Posterior cingulate gyrus (tissue), 11 donors: ENCODE measurements at regions not wholly inside any gene's neighbourhood (a gene's known extent, or its start where the extent isn't known, plus 50 kb on each side); places are given as distances from the start of the nearest gene placed in this dataset.
"Not testable (repeated sequence)": the region's sequence is repeated elsewhere in the genome, so short reads cannot be mapped to it uniquely, and the experiment has no call there.

ENCODE experiments used
- DNase-seq, 10 donors: peaks; one replicate each; pipeline versions ENCODE4 v3.0.0 to v3.0.0-alpha.2; 2020 to 2021; ENCODE audit warnings: mixed read lengths in 3 of 10
- intact Hi-C: fragments of 100-400 bp; cut with DNase I; formaldehyde crosslinking; loops from one replicate; pipeline ENCODE4 v1.15.1; 2023

- intact Hi-C loops = no loop called here
Measured at GRCh38 chr3:164927728-164928127, 150.6 kb downstream of the SI start.

GRCh38 chr3:164918905-164919304 lies 159.4 kb downstream of the SI start:
- intact Hi-C loops = no loop called here
- DNase-seq = no peak

More at GRCh38 chr3:164927728-164928127, 150.6 kb downstream of the SI start:
- peak in 2 of 10 donors; percentile 39 to 46 for DNase-seq

GRCh38 chr3:164912916-164913315 lies 165.4 kb downstream of the SI start:
- intact Hi-C loops = no loop called here
- peak in 2 of 10 donors; percentile 39 to 50 for DNase-seq

- no peak for DNase-seq
Measured at GRCh38 chr3:164903820-164904451, 174.4 kb downstream of the SI start.

GRCh38 chr3:164897342-164897741 lies 181.0 kb downstream of the SI start:
- no peak for DNase-seq
- intact Hi-C loops = no loop called here

More at GRCh38 chr3:164903820-164904451, 174.4 kb downstream of the SI start:
- intact Hi-C loops = no loop called here

- DNase-seq = no peak
- intact Hi-C loops = no loop called here
Measured at GRCh38 chr3:164890061-164890460, 188.2 kb downstream of the SI start.

- DNase-seq = no peak
- intact Hi-C loops = no loop called here
Measured at GRCh38 chr3:164883171-164883570, 195.1 kb downstream of the SI start.

- DNase-seq = peak in 7 of 10 donors; percentile 13 to 84 (median 34)
- intact Hi-C loops = no loop called here
Measured at GRCh38 chr3:164879201-164879600, 199.1 kb downstream of the SI start.

- intact Hi-C loops = no loop called here
- DNase-seq = no peak
Measured at GRCh38 chr3:164864454-164864853, 213.8 kb downstream of the SI start.

GRCh38 chr3:164852866-164853265 lies 225.4 kb downstream of the SI start:
- intact Hi-C loops = no loop called here
- no peak for DNase-seq

GRCh38 chr3:164851905-164852304 lies 226.4 kb downstream of the SI start:
- DNase-seq = no peak
- intact Hi-C loops = no loop called here

GRCh38 chr3:164851204-164851603 lies 227.1 kb downstream of the SI start:
- no peak for DNase-seq
- intact Hi-C loops = no loop called here

- intact Hi-C loops = no loop called here
- DNase-seq = no peak
Measured at GRCh38 chr3:164848923-164849322, 229.4 kb downstream of the SI start.

GRCh38 chr3:164845739-164846138 lies 232.6 kb downstream of the SI start:
- intact Hi-C loops = no loop called here
- no peak for DNase-seq

GRCh38 chr3:164832216-164832615 lies 246.1 kb downstream of the SI start:
- intact Hi-C loops = no loop called here
- no peak for DNase-seq

GRCh38 chr3:164818318-164818717 lies 260.0 kb downstream of the SI start:
- peak in 2 of 10 donors; percentile 61 to 67 for DNase-seq
- intact Hi-C loops = no loop called here

GRCh38 chr3:164814106-164814505 lies 264.2 kb downstream of the SI start:
- intact Hi-C loops = no loop called here
- peak in 3 of 10 donors; percentile 68 to 82 (median 75) for DNase-seq

- DNase-seq = no peak
- intact Hi-C loops = no loop called here
Measured at GRCh38 chr3:164812042-164812441, 266.3 kb downstream of the SI start.

GRCh38 chr3:164806188-164806587 lies 272.1 kb downstream of the SI start:
- intact Hi-C loops = no loop called here
- DNase-seq = peak in 2 of 10 donors; percentile 27 to 75

GRCh38 chr3:164794099-164794498 lies 284.2 kb downstream of the SI start:
- DNase-seq = no peak
- intact Hi-C loops = no loop called here

- intact Hi-C loops = no loop called here
- no peak for DNase-seq
Measured at GRCh38 chr3:164791263-164791662, 287.0 kb downstream of the SI start.

- peak in 3 of 10 donors; percentile 54 to 81 (median 79) for DNase-seq
- intact Hi-C loops = not testable (repeated sequence)
Measured at GRCh38 chr3:164784407-164784806, 293.9 kb downstream of the SI start.

- intact Hi-C loops = no loop called here
- no peak for DNase-seq
Measured at GRCh38 chr3:164781755-164782154, 296.5 kb downstream of the SI start.
